ENCODE measurements at regions not wholly inside any gene's neighbourhood (a gene's known extent, or its start where the extent isn't known, plus 50 kb on each side); places are given as distances from the start of the nearest gene placed in this dataset.

DNA sequence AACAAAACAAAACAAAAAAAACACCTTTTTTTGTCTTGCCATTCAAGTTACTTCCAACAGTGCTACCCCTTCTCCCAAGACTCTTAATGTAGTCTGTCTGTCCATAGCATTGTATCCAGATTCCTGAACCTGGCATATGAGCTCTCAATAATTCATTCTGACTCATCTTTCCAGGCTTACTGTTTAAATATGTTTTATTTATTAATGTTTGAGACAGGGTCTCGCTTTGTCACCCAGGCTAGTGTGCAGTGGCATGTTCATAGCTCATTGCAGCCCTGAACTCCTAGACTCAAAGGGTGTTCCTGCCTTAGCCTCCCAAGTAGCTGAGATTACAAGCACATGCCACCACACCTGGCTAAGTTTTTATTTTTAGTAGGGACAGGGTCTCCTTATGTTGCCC, 208.0 kb upstream of the DMRT1 start:
- no peak for DNase-seq

DNA sequence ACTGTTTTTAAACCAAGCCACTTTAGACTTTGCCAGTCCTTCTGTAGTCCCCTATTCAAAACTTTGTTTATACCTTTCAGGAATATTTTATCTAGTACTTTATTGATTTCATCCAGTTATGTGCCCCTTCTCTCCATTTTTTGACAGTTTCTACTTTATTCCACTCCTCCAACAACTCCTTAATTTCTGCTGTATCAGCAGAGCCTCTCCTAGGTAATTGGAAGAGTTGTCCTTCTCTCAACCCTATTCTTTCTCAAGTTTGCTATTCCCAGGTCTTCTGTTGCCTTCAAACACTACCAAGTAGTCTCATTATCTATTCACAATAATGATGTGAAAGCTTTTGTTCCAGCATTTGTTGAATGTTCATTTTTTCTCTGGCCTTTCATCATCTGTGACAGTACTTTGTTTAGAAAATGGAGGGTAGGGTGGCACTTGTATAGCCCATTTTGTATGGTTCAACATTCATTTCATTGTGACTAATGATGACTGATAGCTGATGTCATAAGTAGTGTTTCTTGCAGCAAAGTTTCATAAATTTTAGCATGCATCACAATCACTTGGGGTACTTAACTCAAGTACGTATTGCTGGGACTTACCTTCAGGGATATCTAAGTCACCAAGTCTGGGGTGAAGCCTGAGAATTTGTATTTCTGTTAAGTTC, 204.4 kb upstream of the DMRT1 start:
- DNase-seq, result no peak

DNA sequence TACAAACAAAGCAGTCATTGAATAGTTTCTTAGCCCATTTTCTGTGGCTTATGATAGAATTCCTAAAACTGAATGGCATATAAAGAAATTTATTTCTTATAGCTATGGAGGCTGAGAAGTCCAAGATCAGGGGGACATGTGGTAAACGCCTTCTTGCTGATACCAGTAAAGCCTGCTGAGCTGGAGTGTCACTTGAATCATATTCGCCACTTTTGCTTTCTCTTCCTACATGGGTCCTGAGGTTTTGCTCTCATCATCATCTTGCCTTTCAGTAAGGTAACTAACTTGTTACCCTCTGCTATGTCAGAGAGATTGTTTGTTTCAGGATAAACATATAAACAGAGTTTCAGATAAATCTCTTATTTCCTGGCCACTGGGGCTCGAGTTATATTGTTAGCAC, 203.3 kb upstream of the DMRT1 start:
- DNase-seq, result no peak

DNA sequence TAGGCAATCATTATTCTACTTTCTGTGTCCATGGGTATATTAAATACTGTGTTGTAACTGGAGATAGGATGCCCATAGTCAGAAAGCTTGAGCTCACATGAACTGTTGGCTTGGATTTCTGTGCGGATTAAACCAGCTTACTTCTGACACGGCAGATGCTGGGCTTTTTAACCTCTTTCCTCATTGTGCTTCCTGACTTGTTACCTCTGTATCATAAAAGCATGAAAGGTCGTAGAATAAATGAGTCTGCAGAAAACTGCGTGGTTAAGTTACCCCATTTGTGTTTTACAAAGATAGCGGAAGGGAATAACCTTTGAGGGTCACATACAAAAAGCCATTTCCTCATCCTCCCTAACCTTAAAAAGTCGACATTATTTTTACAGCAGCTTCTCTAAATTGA, 199.5 kb upstream of the DMRT1 start:
- no peak for DNase-seq

DNA sequence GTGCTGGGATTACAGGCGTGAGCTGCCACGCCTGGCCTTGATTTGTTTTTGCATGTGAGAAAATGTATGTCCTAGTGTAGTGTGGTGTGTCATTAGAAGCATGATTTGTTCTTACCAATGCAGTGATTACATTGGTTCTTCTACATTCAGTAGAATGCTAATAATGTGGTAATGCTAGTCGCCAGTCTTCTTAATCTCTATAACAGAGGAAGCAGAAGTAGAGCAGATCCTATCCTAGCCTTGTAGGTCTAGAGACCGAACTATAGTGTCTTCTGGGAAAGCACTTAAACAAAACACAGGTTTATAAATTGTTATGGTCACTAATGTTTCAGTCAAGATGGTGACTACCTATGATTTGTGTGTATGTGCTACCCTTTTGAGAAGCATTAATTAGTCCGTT, 197.5 kb upstream of the DMRT1 start:
- DNase-seq, result no peak

DNA sequence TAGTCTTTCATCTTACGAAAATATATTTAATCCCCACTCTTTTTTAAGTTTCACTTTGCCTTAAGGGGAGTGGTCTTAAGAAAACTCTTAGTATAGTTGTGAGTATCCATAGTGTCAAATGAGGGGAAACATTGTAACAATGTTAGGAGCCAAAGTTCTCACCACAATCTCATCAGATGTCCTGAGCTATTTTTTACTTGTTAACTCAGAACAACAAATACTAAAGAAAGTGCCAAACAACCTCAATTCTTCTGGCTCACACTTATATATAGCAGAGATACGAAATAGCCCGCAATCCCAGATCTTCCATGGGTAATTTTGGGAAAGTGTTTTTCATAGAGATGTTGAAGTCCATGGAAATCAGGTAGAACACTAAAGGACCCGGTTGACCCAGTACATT, 194.0 kb upstream of the DMRT1 start:
- DNase-seq, result no peak

DNA sequence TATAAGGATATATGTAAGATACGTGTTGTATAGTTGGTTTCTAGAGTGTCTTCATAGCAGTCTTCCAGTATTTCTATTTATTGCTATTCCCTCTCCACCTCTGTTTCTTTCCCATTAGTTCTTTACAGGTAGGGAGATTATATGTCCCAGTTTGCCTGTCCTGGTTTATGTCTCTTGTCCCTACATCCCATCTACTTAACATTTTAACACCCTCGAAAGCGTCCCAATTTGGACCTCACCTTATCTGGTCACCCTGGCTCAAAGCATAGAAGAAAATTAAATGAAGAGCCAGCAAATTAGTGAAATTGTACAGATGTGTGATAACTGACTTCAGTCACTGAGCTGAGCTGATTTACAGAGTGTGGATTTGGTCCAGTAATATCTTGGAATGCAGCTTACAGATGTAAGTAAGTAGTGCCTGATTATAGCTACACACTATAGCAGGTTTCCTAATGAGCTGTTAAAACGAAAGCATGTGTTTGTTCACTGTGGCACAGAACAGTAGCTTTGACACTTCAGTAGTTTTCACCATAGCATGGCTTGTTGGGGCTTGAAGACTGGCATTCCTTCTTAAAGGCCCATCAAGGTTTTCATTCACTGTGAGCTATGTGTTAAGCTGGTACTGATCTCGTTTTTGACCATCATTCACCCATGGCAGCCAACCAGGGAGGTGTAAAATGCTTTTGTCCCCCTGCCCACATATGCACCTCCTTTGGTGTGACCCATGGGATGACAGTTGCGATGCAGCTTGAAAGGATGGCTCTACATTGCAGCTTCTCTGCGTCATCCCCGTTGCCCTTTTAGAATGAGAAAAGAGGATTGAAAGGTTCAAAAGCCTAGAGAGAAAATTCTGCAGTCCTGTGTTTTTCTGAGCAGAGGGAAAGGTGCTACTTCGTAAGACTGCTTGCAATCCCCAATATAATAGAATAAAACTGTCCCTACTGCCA, 192.1 kb upstream of the DMRT1 start:
- DNase-seq, result no peak

DNA sequence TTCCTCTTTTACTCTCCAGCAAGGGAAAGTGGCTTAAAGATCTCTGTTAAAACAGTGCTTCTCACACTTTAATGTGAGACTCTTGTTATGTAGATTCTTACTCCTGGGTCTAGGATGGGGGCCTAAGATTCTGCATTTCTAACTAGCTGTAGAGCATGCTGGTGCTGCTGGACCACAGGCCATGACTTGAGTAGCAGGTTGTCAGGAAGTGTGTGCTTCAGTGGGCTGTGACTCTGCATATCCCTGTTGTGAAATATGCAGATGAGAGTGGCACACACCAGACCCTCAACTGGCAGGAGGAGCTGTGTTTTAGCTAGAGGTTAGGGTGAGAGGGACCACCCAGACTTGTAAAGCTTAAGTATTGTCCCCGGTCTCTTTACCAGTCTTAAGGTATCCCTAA, 191.1 kb upstream of the DMRT1 start:
- DNase-seq, result no peak

DNA sequence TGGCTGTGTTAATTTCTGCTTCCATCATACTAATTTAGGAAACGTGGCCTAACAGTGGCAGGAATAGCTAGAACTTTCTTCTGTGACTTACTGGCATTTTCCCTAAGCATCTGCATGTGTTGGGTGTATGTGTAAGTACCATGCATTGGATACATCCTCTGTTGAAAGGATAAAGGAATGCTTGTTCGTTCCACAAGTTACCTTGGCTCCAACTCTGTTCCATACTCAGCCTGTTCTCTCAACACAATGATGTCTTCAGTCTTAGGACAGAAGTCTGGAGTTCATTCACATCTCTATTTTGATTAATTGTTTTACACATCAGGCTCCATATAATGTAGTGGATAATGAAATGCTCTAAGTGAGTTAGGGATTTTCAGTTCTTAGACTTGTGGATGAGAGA, 190.1 kb upstream of the DMRT1 start:
- no peak for DNase-seq

DNA sequence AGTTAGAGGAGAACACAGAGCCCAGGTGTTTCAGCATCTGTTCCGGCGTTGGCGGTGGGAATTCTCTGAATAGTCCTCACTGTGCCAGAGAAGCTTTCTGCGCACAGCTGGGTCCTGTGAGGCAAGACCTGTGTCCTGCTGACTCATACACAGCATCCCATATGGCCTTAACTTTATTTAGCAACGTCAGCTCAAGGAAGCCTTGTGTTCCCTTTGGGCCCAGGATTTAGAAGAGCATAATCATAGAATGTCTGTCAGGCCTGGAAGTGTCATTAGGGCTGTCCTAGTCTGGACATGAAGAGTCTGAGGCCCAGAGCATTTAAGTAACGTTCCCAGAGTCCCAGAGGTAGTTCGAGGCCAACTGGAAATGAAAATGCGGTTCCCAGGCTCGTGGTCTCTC, 188.6 kb upstream of the DMRT1 start:
- DNase-seq, result no peak

DNA sequence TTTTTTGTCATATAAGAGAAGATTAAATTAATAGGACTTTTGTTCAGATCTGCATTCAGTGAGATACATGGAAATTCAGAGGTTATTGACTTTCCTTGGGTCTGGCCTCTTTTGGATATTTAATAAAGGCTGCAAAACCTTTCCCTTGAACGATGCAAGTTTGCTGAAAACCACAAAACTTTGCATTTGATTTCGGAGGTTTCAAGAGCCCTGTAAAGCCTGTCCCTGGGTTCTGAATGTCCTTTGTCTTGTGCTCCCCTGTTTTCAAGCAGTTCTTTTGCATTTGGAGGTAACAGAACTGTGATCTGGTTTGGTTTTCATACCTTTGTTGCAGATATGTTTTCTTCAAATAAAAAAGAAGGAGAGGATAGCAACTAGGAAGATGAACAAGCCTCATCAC, 188.1 kb upstream of the DMRT1 start:
- DNase-seq, result no peak

DNA sequence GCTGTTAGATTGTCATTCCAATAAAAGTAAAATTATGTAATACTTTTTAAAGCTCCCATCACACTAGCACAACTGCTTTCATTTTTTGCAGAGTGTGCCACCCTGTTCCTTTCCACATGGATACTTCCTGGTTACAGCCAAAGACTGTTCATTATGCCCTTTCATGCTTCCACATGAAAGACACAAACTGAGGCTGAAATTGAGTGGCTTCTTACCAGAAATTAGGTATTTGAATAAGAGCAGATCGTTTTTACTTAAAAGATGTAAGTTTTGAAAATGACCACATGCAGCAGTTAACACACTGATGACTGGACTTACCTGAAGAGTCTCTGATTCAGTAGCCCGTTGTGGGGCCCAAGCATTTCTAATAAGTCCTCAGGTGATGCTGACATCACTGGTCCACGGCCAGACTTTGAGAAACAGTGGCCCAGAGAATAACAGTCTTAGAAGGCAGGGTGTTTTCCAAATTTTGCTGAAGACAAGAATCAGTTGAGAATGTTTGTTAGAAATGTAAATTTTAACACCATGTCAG, 187.6 kb upstream of the DMRT1 start:
- DNase-seq, result no peak

DNA sequence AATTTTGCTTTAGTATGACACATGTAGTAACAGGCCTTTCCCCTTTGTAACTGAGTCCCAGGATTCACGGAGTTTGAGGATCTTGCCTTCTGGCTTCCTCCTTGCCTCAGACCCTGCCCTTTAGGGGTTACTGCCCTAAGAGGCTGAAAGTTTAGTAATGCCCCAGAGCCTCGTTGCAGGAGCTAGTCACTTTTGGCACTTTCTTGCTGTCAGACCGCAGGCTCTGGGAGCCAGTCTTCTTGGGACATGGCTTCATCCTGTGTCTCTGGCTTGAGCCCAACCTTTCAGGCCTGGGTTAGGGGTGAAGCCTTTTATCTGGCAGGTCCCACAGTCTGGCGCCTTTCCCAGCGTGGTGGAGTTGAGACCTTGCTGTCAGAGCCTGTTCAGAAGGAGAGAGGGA, 185.6 kb upstream of the DMRT1 start:
- DNase-seq, result no peak

DNA sequence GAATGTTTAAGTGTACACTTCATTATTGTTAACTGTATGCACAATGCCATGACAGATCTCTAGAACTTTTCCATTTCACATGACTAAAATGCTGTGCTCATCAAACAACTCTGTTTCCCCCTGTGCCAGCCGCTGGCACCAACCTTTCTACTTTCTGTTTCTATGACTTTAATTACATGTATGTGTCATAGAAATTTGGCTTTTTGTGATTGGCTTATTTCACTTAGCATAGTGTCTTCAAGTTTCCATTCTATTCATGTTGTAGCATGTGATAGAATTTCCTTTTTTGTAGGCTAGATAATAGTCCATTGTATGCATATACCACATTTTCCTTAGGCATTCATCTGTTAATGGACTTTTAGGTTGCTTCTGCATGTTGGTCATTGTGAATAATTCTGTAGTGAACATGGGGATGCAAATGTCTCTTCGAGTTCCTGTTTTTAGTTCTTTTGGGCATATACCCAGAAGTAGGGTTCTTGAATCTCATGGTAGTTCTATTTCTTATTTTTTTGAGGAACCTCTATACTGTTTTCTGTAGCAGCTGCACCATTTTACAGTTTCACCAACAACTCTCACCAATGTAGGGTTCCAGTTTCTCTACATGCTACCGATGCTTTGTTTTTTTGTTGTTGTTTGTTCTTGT, 184.4 kb upstream of the DMRT1 start:
- no peak for DNase-seq

DNA sequence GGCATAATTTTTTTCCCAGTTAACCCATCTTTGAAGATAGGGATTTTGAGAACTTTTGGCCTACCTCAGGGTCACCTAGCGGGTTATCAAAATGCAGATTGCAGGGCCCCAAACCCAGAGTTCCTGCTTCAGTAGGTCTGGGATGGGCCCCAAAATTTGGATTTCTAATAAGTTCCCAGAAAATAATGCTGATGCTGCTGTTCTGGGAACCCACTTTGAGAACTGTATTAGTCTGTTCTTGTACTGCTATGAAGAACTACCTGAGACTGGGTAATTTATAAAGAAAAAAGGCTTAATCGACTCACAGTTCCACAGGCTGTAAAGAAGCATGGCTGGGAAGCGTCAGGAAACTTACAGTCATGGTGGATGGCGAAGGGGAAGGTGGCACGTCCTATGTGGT, 182.2 kb upstream of the DMRT1 start:
- DNase-seq, result no peak

DNA sequence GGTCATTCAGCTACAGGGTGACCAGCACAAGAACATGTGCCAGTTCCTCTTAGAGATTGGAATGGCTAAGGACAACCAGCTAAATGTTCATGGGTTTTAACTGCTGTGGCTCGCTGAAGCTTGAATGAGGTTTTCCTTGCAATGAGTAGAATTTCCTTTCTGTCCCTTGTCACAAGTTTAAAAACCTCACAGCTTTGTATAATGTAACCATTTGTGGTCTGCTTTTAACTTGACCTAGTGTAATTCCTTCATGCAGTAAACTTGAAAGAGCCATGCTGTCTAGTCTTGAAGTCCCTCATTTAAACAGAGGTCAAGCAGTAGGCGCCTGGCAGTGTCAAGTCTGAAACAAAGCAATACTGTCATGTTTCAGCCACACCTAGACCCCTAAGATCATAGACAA, 181.3 kb upstream of the DMRT1 start:
- DNase-seq, result no peak

DNA sequence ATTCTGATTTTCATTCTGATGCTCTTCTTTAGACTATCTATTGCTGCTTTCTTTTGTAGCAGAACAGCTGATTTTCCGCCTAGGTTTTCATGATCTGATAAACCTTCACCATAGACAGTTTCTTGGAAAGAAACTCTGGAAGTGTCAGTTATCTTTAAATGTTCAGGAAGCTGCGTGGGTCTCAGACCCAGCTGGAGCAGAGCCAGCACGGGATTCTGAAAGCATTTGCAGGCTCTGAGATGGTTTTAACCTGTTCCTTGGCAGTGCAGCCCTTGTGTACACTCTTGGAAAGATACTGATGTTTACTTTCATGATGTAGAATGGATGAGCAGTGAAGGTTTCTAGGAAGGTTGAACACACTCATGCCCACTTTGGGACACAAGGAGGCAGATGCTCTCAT, 178.0 kb upstream of the DMRT1 start:
- DNase-seq, result no peak

DNA sequence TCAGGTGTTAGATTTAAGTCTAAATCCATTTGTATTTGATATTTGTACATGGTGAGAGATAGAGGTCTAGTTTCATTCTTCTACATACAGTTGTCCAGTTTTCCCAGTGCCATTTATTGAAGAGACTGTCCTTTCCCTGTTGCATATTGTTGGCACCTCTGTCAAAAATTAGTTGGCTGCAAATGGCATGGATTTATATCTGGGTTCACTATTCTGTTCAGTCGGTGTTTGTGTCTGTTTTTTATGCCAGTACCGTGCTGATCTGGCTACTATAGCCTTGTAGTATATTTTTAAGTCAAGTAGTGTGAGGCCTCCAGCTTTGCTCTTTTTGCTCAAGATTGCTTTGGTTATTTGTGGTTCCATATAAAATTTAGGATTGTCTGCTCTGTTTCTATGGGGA, 176.2 kb upstream of the DMRT1 start:
- no peak for DNase-seq

DNA sequence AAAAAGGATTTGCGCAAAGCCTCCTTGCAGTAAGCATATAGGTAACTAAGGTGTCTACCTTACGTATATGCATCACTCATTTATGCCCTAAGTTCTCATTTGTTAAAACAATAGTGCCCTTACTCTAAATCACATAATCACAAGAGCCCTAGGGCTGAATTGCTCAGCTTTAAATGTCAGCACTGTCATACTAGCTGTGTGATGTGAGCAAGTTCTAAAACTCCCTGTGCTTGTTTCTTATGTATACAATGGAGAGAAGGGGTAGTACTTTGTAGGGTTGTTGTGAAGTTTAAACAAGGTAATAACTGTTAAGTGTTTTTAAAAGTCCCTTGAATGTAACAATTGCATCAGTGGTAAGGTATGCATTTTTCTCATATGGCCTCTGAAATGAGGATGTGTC, 169.5 kb upstream of the DMRT1 start:
- no peak for DNase-seq

DNA sequence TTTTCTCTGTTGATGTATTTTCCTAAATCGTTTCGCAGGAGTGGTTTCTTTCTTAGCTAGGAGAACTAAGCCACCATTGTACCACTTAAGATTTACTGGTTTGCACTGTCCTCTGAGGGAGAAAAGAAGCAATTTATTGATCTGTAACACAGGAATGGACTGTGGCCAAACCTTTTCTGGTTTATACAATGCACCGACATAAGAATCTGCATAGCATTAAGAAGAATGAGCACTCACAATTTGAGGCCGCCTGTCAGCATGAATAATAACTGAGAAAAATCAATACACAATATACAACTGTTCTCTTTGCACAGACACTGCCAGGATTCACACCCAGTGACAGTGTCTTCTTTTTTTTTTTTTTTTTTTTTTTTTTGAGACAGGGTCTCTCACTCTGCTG, 168.6 kb upstream of the DMRT1 start:
- DNase-seq, result no peak

DNA sequence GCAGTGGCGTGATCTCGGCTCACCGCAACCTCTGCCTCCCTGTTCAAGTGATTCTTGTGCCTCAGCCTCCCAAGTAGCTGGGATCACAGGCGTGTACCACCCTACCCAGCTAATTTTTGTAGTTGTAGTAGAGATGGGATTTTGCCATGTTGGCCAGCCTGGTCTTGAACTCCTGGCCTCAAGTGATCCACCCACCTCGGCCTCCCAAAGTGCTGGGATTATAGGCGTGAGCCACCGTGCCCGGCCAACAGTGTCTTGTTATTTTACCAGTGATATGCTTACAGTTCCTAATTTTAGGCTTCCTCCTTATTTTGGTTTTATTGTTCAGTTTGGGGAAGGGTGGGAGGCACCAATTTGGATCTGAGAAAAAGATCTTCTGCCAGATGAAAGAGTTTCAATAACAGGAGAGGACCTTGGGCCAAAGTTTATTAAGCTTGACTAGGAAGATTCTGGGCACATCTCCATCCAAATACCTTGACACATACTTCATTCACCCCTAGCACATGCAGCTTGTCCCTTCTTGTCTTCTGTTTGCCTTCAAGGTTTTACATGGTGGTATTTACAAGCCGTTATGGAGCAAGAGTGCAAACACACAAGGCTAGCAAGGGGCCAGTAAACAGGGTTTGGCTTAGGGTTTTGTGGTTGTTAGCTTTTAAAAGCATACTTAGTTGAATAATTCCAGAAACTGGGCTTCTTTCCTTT, 168.1 kb upstream of the DMRT1 start:
- no peak for DNase-seq

DNA sequence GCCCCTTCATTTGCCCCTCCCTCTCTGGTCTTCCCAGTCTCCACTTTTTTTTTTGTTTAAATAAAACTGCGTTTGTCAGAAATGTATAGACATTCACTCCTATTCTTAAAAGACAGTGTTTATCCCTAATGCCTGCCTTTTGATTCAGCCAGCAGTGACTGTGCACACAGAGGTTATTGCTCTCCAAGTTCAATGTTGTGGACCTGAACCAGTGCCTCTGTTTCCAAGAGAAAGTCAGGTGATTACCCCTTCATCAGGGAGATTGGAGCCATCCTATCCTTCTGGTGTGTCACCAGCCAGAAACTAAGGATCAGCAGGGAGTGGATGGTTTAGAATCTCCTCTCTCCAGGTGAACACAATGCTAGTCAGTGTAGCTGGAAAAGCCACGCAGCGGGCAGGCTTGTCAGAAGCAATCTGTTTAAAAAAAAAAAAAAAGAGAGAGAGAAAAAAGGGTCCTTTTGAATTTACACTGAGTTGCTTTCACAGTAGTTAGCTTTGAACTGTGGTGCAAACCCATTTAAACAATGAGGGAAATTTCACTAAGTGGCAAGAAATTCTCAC, 167.5 kb upstream of the DMRT1 start:
- no peak for DNase-seq

Measured in NCI-H226 (cell line).